Suprapubic skin (tissue), 4 donors: ENCODE measurements at regions not wholly inside any gene's neighbourhood (a gene's known extent, or its start where the extent isn't known, plus 50 kb on each side); places are given as distances from the start of the nearest gene placed in this dataset.

Source experiments
- DNase-seq, 2 donors: peaks; one replicate each; pipeline ENCODE4 v3.0.0-alpha.2; 2019; ENCODE audit warnings: low spot score in 2 of 2
- H3K27ac ChIP-seq: fragments of 200-600 bp; sonication (generic); one replicate; pipeline ENCODE4 v1.5.1; 2019
- H3K27me3 ChIP-seq: fragments of 200-600 bp; sonication (generic); one replicate; pipeline ENCODE4 v1.5.1; 2019
- H3K36me3 ChIP-seq: fragments of 200-600 bp; sonication (generic); one replicate; pipeline ENCODE4 v1.5.1; 2019
- H3K4me1 ChIP-seq: fragments of 200-600 bp; sonication (generic); one replicate; pipeline ENCODE4 v1.5.1; 2019
- H3K4me3 ChIP-seq: fragments of 200-600 bp; sonication (generic); one replicate; pipeline ENCODE4 v1.5.1; 2019; ENCODE audit warnings: mild to moderate bottlenecking
- H3K9me3 ChIP-seq: fragments of 200-600 bp; sonication (generic); one replicate; pipeline ENCODE4 v1.5.1; 2019
- CTCF ChIP-seq, 2 donors: fragments of 200-600 bp in 1 of 2; fragments of 450-650 bp in 1 of 2; sonication (generic) in 1 of 2; IDR thresholded peaks; one replicate each; pipeline ENCODE4 v1.5.1; 2016 to 2019; ENCODE audit warnings: antibody characterized with exemption in 2 of 2, mild to moderate bottlenecking in 1 of 2, moderate library complexity in 1 of 2
- EP300 ChIP-seq: sonication (generic); formaldehyde crosslinking; IDR thresholded peaks from one replicate; pipeline ENCODE4 v1.6.1; 2017; ENCODE audit warnings: antibody characterized with exemption
- POLR2A ChIP-seq, 2 donors: fragments of 450-650 bp; IDR thresholded peaks; one replicate each; pipeline ENCODE4 v1.6.1; 2017; ENCODE audit warnings: antibody characterized with exemption in 2 of 2, mild to moderate bottlenecking in 2 of 2, moderate library complexity in 2 of 2
- POLR2AphosphoS5 ChIP-seq, 3 donors: sonication (generic); formaldehyde crosslinking; IDR thresholded peaks; one replicate each; pipeline ENCODE4 v1.6.1; 2017; ENCODE audit warnings: antibody characterized with exemption in 3 of 3
- WGBS: methylation state at CpG from one replicate; pipeline ENCODE4 v1.1.5; 2018; 5-methylcytosine and 5-hydroxymethylcytosine counted together

- TF ChIP-seq EP300 (no peak), CTCF (IDR thresholded peaks at IDR 0.05) (no peak), POLR2AphosphoS5 (IDR thresholded peaks at IDR 0.05) (no peak), POLR2A (IDR thresholded peaks at IDR 0.05) (no peak)
- 68% methylated on average over 7 of the region's 7 CpGs for WGBS
These were observed 117.9 kb upstream of the SALL3 start for GRCh38 chr18:78861706-78862105.

GRCh38 chr18:78862395-78862794 lies 117.2 kb upstream of the SALL3 start:
- TF ChIP-seq POLR2AphosphoS5 (IDR thresholded peaks at IDR 0.05) (no peak), POLR2A (IDR thresholded peaks at IDR 0.05) (no peak), EP300 (no peak), CTCF (IDR thresholded peaks at IDR 0.05) (no peak)

More at GRCh38 chr18:78861706-78862105, 117.9 kb upstream of the SALL3 start:
- H3K4me1 ChIP-seq = no peaks in the 10 kb centered on the region
- no peak overlapping the region for H3K4me3 ChIP-seq
- H3K27me3 ChIP-seq = peaks cover 38% of the 10 kb centered on the region
- no peak for DNase-seq
- no peaks in the 10 kb centered on the region for H3K9me3 ChIP-seq
- H3K36me3 ChIP-seq = no peaks in the 10 kb centered on the region
- H3K27ac ChIP-seq = no peak overlapping the region

GRCh38 chr18:78865056-78865598 lies 114.5 kb upstream of the SALL3 start:
- Histone ChIP-seq H3K27me3 (peaks cover 22% of the 10 kb centered on the region), H3K36me3 (no peaks in the 10 kb centered on the region), H3K9me3 (no peaks in the 10 kb centered on the region), H3K4me1 (no peaks in the 10 kb centered on the region), H3K27ac (no peak overlapping the region), H3K4me3 (no peak overlapping the region)
- TF ChIP-seq POLR2A (IDR thresholded peaks at IDR 0.05) (no peak), CTCF (IDR thresholded peaks at IDR 0.05) (no peak), POLR2AphosphoS5 (IDR thresholded peaks at IDR 0.05) (no peak), EP300 (no peak)
- DNase-seq = no peak
- 46% methylated on average over 5 of the region's 5 CpGs for WGBS

More at GRCh38 chr18:78862395-78862794, 117.2 kb upstream of the SALL3 start:
- H3K9me3 ChIP-seq = no peaks in the 10 kb centered on the region
- 62% methylated on average over 8 of the region's 9 CpGs for WGBS
- no peaks in the 10 kb centered on the region for H3K4me1 ChIP-seq
- H3K36me3 ChIP-seq = no peaks in the 10 kb centered on the region
- peaks cover 31% of the 10 kb centered on the region for H3K27me3 ChIP-seq
- no peak for DNase-seq
- H3K27ac ChIP-seq = no peak overlapping the region
- H3K4me3 ChIP-seq = no peak overlapping the region

GRCh38 chr18:78865771-78866310 lies 113.8 kb upstream of the SALL3 start:
- Histone ChIP-seq H3K27ac (no peak overlapping the region), H3K36me3 (no peaks in the 10 kb centered on the region), H3K4me3 (no peak overlapping the region), H3K27me3 (peaks cover 20% of the 10 kb centered on the region), H3K4me1 (no peaks in the 10 kb centered on the region), H3K9me3 (no peaks in the 10 kb centered on the region)
- TF ChIP-seq POLR2AphosphoS5 (IDR thresholded peaks at IDR 0.05) (no peak), POLR2A (IDR thresholded peaks at IDR 0.05) (no peak), CTCF (IDR thresholded peaks at IDR 0.05) (no peak), EP300 (no peak)
- WGBS = 93% methylated on average over 14 of the region's 14 CpGs
- no peak for DNase-seq

- Histone ChIP-seq H3K4me1 (peaks cover 9% of the 10 kb centered on the region), H3K4me3 (no peak overlapping the region), H3K36me3 (no peaks in the 10 kb centered on the region), H3K9me3 (no peaks in the 10 kb centered on the region), H3K27ac (no peak overlapping the region), H3K27me3 (peaks cover 13% of the 10 kb centered on the region)
- no peak for DNase-seq
- WGBS = 90% methylated on average over 3 of the region's 19 CpGs
- TF ChIP-seq EP300 (no peak), CTCF (IDR thresholded peaks at IDR 0.05) (no peak), POLR2A (IDR thresholded peaks at IDR 0.05) (no peak), POLR2AphosphoS5 (IDR thresholded peaks at IDR 0.05) (no peak)
These were observed 112.5 kb upstream of the SALL3 start for GRCh38 chr18:78867131-78867530.
